ENCODE measurements at regions not wholly inside any gene's neighbourhood (a gene's known extent, or its start where the extent isn't known, plus 50 kb on each side); places are given as distances from the start of the nearest gene placed in this dataset.

- ChIA-PET CTCF (interaction anchor here (0.7 to 1.0 kb wide), 2 partner anchors 11 to 59 kb away, joined by 3 to 4 read pairs; no protein-coding TSS in a partner anchor), POLR2A (no interaction called here)
- FAIRE-seq (no peak), ATAC-seq (no peak), DNase-seq (ENCODE audit: low read depth in 1 of 2, low spot score in 1 of 2) (no peak)
- H3K4me1 ChIP-seq = no peaks in the 10 kb centered on the region
- WGBS (ENCODE audit: missing lambda C conversion rate) = 36% methylated on average over 13 of the region's 14 CpGs
- H3K9me3 ChIP-seq = peaks cover 3% of the 10 kb centered on the region; the same call in 1 of the 3 replicates
- no peak for TF ChIP-seq TP53 (CRISPR knock-in tag; IDR thresholded peaks at IDR 0.05)
- no peak for TF ChIP-seq NR3C1 (IDR thresholded peaks at IDR 0.05)
- TF ChIP-seq HOXB13 (CRISPR knock-in tag; IDR thresholded peaks at IDR 0.05; ENCODE audit: low read depth) = no peak
- no peak for TF ChIP-seq JUNB (IDR thresholded peaks at IDR 0.05)
- no peak for TF ChIP-seq POLR2AphosphoS2 (conservative IDR thresholded peaks at IDR 0.05; ENCODE audit: low read length)
- TF ChIP-seq POLR2A (IDR thresholded peaks at IDR 0.05; ENCODE audit: low read length) = no peak
- TF ChIP-seq HOXA7 (CRISPR knock-in tag; IDR thresholded peaks at IDR 0.05) = no peak
- no peak overlapping the region for H3K4me2 ChIP-seq
- H3K27ac ChIP-seq = no peak overlapping the region
- no peak overlapping the region for H3K4me3 ChIP-seq
These were observed 215.0 kb downstream of the KIF26A start for GRCh38 chr14:104353221-104353920.

DNA sequence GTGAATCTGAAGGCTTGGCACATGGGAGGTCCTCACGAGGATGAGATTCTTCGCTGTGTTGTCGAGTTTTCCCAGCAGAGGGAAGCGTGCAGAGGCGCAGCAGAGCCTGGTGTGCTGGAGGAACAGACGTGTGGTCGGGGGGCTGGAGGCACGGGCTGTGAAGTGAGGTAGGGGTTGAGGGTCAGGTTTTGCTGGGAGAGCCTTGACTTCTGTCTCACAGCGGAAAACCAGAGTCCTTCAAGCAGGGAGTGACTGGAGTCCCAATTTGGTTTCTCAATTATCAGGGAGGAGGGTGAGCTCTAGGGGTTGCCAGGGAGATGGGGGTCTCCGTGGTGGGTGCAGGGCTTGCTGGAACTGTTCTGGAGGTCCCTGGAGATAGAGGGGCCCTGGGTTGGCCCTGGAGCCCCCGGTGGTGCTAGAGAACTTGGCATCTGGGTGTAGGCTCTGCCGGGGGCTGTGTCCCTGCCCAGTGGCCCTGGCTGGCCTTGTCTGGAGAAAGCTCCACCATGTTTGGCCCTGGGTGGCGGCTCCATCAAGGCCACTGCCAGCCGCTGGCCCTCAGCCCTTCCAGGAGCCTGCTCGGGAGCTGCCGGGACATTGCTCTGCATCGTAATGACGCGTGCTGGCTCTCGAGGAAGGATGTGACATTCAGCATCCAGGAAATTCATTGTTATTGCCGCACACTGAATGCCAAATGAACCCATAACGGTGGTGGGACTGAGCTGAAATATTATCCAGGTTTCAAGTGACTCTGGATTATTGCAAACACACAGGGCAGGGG, 215.7 kb downstream of the KIF26A start:
- peaks cover 3% of the 10 kb centered on the region; the same call in 1 of the 3 replicates for H3K9me3 ChIP-seq

GRCh38 chr14:104355101-104356019, 217.0 kb downstream of the KIF26A start:
- TF ChIP-seq USF2 (IDR thresholded peaks at IDR 0.05) (no peak), ZC3H11A (IDR thresholded peaks at IDR 0.05) (no peak)
- DNase-seq (ENCODE audit: low read depth in 1 of 2, low spot score in 1 of 2) = no peak
- Histone ChIP-seq H3K27ac (no peak overlapping the region), H3K4me3 (no peak overlapping the region), H3K4me1 (no peaks in the 10 kb centered on the region), H3K4me2 (no peak overlapping the region), H3K9me3 (peaks cover 3% of the 10 kb centered on the region; the same call in 1 of the 3 replicates)
- WGBS (ENCODE audit: missing lambda C conversion rate) = 65% methylated on average over 17 of the region's 23 CpGs
- CTCF ChIA-PET = interaction anchor here (0.9 to 1.4 kb wide), 4 partner anchors 11 to 107 kb away, joined by 3 read pairs; no protein-coding TSS in a partner anchor
- ATAC-seq = no peak; a peak in 1 of 6 replicates
- no peak for FAIRE-seq
- POLR2A ChIA-PET = no interaction called here

More for the DNA sequence above, 215.7 kb downstream of the KIF26A start:
- TF ChIP-seq ESRRA (IDR thresholded peaks at IDR 0.05; ENCODE audit: borderline replicate concordance, low read length) (no peak), ZNF302 (CRISPR knock-in tag; IDR thresholded peaks at IDR 0.05) (no peak), KDM1A (IDR thresholded peaks at IDR 0.05; ENCODE audit: low read depth) (no peak), MAFK (IDR thresholded peaks at IDR 0.05; ENCODE audit: partially characterized antibody) (no peak)
- ATAC-seq (no peak), FAIRE-seq (no peak), DNase-seq (ENCODE audit: low read depth in 1 of 2, low spot score in 1 of 2) (no peak)
- POLR2A ChIA-PET = no interaction called here
- Histone ChIP-seq H3K4me2 (no peak overlapping the region), H3K27ac (no peak overlapping the region), H3K4me3 (no peak overlapping the region), H3K4me1 (no peaks in the 10 kb centered on the region)
- CTCF ChIA-PET = interaction anchor here (0.7 to 1.0 kb wide), 2 partner anchors 12 to 60 kb away, joined by 3 to 4 read pairs; no protein-coding TSS in a partner anchor
- 36% methylated on average over 17 of the region's 22 CpGs for WGBS (ENCODE audit: missing lambda C conversion rate)

- Histone ChIP-seq H3K4me3 (no peak overlapping the region), H3K4me1 (no peaks in the 10 kb centered on the region), H3K4me2 (no peak overlapping the region), H3K27ac (no peak overlapping the region), H3K9me3 (peaks cover 3% of the 10 kb centered on the region; the same call in 1 of the 3 replicates)
- peak in 1 of 2 experiments; percentile 20; a peak in 2 of 6 replicates for ATAC-seq
- TF ChIP-seq, protein P1, sequence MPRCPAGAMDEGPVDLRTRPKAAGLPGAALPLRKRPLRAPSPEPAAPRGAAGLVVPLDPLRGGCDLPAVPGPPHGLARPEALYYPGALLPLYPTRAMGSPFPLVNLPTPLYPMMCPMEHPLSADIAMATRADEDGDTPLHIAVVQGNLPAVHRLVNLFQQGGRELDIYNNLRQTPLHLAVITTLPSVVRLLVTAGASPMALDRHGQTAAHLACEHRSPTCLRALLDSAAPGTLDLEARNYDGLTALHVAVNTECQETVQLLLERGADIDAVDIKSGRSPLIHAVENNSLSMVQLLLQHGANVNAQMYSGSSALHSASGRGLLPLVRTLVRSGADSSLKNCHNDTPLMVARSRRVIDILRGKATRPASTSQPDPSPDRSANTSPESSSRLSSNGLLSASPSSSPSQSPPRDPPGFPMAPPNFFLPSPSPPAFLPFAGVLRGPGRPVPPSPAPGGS (IDR thresholded peaks at IDR 0.05) = no peak
- TF ChIP-seq TP53 (CRISPR knock-in tag; IDR thresholded peaks at IDR 0.05) (no peak), ZNF302 (CRISPR knock-in tag; IDR thresholded peaks at IDR 0.05) (no peak), TFCP2L1 (CRISPR knock-in tag; IDR thresholded peaks at IDR 0.05) (no peak), FOSL2 (IDR thresholded peaks at IDR 0.05) (no peak), FOSL2 (CRISPR knock-in tag; IDR thresholded peaks at IDR 0.05) (no peak), ZFP36 (IDR thresholded peaks at IDR 0.05; ENCODE audit: borderline replicate concordance, partially characterized antibody) (no peak), RFX5 (IDR thresholded peaks at IDR 0.05) (no peak), NR3C1 (IDR thresholded peaks at IDR 0.05) (no peak)
- TF ChIP-seq, protein P2, sequence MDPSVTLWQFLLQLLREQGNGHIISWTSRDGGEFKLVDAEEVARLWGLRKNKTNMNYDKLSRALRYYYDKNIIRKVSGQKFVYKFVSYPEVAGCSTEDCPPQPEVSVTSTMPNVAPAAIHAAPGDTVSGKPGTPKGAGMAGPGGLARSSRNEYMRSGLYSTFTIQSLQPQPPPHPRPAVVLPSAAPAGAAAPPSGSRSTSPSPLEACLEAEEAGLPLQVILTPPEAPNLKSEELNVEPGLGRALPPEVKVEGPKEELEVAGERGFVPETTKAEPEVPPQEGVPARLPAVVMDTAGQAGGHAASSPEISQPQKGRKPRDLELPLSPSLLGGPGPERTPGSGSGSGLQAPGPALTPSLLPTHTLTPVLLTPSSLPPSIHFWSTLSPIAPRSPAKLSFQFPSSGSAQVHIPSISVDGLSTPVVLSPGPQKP (IDR thresholded peaks at IDR 0.05; ENCODE audit: low read depth, low read length) = no peak
- POLR2A ChIA-PET = no interaction called here
- no peak for DNase-seq (ENCODE audit: low read depth in 1 of 2, low spot score in 1 of 2)
- CTCF ChIA-PET = interaction anchor here (1.0 to 1.4 kb wide), 3 partner anchors 12 to 16 kb away, joined by 3 read pairs; no protein-coding TSS in a partner anchor
- FAIRE-seq = no peak
- WGBS (ENCODE audit: missing lambda C conversion rate) = 54% methylated on average over 14 of the region's 16 CpGs
These were observed 217.8 kb downstream of the KIF26A start for GRCh38 chr14:104356020-104356737.

All from A549 (cell line).